HG03280 (cell line): ENCODE measurements at regions not wholly inside any gene's neighbourhood (a gene's known extent, or its start where the extent isn't known, plus 50 kb on each side); places are given as distances from the start of the nearest gene placed in this dataset.
"Not testable (repeated sequence)": the region's sequence is repeated elsewhere in the genome, so short reads cannot be mapped to it uniquely, and the experiment has no call there.

Experiments used
- ATAC-seq: cut with Tn5 transposase; IDR thresholded peaks from one replicate; pipeline ENCODE4 v1.9.1; 2021; ENCODE audit warnings: mild to moderate bottlenecking, moderate library complexity; ENCODE audit not compliant: unreplicated experiment

- ATAC-seq = not testable (repeated sequence)
Observed at GRCh38 chr7:55705728-55706450, 133.6 kb upstream of the VOPP1 start.

DNA sequence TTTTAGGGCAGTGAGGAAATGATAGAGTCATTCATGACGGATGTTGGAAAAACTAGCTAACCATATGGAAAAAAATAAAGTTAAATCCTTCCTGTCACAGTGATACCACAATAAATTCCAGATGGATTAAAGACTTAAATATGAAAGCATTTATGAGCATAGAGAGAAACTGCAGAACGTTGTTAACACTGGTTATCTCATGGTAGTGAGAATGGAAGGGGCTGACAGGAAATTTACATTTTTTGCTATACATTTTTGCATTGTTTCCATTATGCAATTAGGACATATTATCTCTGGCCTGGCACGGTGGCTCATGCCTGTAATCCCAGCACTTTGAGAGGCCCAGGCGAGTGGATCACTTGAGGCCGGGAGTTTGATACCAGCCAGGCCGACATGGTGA, 130.5 kb upstream of the VOPP1 start:
- ATAC-seq = not testable (repeated sequence)

- ATAC-seq = not testable (repeated sequence)
Observed at GRCh38 chr7:55699450-55699842, 127.1 kb upstream of the VOPP1 start.

GRCh38 chr7:55698607-55699449, 126.5 kb upstream of the VOPP1 start:
- ATAC-seq = peak; percentile 79

DNA sequence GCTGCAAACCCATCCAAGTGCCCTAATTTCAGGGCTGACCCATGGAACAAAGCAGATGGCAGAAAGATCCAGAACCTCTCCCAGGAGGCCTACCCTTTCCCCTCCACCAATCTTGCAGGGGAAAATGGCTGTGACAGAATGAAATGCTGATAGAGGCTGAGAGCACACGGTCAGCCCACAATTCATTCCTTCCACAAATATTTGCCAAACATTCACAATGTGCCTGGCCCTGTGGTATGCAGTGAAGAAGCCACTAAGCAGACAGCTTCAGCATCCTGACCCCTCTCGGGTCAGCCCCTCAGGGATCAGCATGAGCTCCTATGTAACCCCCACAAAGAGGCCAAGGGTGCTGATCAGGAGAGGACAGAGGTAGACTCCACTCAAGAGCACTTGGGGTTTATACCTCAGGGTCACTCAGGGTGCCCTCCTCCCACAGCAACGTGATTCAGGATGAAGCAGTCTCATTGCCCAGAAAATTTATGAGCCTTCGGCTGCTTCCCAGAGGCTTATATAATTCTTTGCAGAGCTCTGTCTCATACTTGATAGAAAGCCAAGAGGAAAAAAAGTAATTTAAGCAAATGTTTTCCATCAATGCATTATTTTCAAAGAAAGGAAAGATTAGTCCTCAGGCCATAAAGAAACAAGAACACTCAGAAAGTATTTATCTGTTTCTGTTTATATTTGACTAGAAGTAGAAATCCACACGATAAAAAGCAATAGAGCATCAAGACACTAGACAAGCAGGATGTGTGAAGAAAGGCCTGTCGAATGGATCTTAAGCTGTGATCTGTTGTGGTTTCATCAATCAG, 123.8 kb upstream of the VOPP1 start:
- not testable (repeated sequence) for ATAC-seq

DNA sequence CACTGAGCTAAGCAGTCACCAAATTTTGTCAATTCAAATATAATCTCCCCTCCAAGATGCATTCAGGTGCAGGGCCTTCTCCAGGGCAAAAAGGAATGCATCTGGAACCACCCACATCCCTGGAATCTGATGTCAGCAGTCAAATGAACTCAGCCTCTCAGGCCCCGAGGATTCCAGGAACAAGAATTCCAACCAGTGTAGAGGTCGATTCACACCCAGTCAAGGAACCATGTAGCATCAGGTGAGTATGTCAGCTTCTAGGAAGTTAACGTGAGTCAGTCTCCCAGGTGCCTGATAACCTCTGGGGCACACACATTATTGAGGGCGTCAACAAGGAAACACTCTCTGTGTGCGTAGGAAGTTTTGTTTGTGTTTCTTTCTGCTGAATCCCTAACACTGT, 122.2 kb upstream of the VOPP1 start:
- ATAC-seq = not testable (repeated sequence)

- not testable (repeated sequence) for ATAC-seq
Observed at GRCh38 chr7:55688684-55689681, 116.7 kb upstream of the VOPP1 start.

GRCh38 chr7:55688261-55688660, 116.0 kb upstream of the VOPP1 start:
- not testable (repeated sequence) for ATAC-seq

GRCh38 chr7:55687252-55687651, 115.0 kb upstream of the VOPP1 start:
- ATAC-seq = not testable (repeated sequence)

DNA sequence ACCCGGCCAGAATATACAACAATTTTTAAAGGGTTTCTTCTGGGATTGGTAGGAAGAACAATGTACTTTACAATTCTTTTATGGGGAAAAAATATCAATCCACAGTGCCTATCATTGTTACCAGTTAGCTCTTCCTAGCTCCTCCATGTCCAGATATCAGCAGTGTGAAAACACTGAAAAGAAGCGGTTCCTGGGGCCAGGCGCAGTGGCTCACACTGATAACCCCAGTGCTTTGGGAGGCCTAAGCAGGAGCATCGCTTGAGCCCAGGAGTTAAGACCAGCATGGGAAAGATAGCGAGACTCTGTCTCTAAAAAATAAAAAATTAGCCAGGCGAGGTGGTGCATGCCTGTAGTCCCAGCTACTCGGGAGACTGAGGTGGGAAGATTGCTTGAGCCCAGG, 114.5 kb upstream of the VOPP1 start:
- ATAC-seq = not testable (repeated sequence)

DNA sequence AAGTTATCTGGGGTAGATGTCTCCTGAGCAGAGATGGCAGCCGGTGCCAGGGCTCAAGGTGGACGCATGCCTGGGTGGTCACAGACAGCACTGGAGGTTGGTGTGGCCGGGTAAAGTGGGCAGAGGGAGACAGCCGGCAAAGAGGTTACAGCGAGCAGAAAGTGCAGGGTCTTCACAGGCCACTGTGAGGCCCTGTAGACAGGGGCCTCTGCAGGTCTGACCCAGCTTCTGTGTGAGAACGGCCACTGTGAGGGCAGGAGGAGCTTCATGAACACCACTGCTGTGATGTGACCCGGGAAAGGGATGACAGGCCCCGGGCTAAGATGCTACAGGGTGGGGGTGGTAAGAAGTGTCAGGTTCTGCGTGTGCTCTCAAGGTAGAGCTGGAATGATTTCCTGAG, 111.2 kb upstream of the VOPP1 start:
- ATAC-seq = not testable (repeated sequence)

DNA sequence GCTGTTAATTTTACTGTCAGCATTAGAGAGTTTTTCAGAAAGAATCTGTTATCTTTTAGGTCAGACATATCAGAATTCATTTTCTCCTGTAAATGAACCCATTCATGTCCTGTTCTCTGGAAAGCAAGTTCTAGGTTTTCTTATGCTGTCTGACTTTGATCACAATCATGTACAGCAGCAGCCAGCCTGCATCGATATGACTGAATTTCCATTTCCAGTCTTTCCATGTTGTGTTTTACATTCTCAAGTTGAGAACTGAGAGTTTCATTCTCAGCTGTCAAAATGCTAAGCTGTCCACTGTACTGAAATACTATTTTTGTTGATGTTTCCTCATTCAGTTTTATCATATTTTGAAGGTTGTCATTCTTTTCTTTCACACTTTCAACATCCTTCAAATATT, 103.3 kb upstream of the VOPP1 start:
- not testable (repeated sequence) for ATAC-seq

DNA sequence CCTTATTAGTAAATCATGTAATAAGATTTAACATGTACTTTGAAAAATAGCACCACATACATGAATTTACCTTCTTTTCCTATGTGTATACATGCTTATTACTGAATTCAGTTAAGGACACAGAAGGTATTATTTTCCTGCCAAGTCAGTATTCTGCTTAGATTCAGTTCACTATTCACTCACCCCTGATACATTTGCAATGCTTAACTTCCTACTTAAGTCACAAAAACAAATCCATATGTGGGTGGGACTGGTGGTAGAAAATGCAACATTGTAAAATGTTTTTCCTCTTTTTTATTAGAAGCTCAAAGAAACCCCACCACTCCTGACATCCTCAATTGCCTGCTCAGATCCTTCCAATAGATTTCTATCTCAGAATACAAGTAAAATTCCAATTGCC, 101.2 kb upstream of the VOPP1 start:
- not testable (repeated sequence) for ATAC-seq

DNA sequence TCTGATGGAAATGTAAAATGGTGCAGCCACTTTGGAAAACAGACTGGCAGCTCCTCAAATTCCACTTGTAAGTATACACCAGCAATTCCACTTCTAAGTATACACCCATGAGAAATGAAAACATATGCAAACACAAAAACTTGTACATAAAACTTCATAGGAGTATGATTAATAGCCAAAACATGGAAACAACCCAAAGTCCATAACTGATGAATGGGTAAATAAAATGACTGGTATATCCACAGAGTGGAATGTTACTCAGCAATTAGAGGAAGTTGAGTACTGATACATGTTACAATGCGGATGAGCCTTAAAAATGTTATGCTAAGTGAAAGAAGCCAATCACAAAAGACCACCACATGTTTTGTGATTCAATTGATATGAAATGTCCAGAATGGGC, 99.8 kb upstream of the VOPP1 start:
- not testable (repeated sequence) for ATAC-seq

DNA sequence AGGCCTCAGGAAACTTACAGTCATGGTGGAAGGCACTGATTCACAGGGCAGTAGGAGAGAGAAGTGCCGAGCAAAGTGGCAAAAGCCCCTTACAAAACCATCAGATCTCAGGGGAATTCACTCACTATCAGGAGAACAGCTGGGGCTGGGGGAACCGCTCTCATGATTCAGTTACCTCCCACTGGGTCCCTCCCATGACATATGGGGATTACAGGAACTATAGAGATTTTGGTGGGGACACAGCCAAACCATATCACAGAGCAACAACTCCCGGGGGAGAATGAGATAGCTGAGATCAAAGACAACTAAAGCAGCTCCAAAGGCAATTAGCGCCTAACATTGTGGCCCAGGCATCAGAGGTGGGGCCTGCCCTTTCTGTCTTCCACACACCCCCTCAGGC, 85.4 kb upstream of the VOPP1 start:
- ATAC-seq = no peak

DNA sequence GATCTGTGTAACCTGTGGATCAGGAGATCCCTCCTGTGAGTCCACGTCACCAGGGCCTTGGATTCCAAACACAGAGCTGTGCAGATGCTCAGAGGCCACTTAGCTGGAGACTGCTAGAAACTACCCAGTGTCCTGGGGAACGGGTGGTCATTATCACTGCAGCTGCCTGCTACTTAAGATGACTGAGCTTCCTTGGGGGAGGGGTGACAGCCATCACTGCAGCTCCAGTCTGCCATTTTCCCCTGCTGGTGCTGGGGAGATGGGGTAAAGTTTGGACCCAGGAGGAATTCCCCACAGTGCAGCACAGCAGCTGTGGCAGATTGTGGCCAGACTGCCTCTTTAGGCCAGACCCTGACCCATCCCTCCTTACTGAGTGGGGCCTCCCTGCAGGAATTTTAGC, 78.8 kb upstream of the VOPP1 start:
- ATAC-seq = no peak

- no peak for ATAC-seq
Observed at GRCh38 chr7:55649238-55649637, 76.9 kb upstream of the VOPP1 start.

GRCh38 chr7:55644567-55644966, 72.3 kb upstream of the VOPP1 start:
- ATAC-seq = no peak

GRCh38 chr7:55642266-55642665, 70.0 kb upstream of the VOPP1 start:
- no peak for ATAC-seq

DNA sequence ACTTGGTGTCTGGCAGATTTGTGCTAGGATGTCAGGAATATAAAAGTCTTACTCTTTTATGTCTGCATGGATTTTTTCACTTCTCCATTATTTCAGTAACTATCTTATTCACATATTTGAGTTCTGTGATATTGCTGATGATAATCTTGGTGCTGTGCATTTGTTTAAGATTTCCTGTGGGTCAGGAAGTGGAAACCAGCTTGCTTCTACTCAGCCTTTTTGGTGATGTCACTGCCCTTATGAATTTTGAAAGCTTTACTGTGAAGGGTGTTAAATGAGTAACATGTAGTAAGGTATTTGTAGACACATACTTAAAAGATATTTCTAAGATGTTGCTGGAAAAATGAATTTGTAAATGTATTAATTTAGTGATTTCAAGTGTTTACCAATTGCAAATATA, 69.5 kb upstream of the VOPP1 start:
- ATAC-seq = peak; percentile 62
